Calu3 (cell line): ENCODE measurements at regions not wholly inside any gene's neighbourhood (a gene's known extent, or its start where the extent isn't known, plus 50 kb on each side); places are given as distances from the start of the nearest gene placed in this dataset.

Source experiments
- BruUV-seq: library from RNA; stranded (reverse); fragments of 400-500 nt; replicated peaks from 2 replicates; lab custom pipeline; 2021; lab: Mats Ljungman, UMichigan
- CTCF ChIA-PET: fragments of 300-600 bp; sonication (Branson Sonifier 250); formaldehyde crosslinking; loops from one replicate; lab custom pipeline; 2022; ENCODE audit warnings: antibody characterized with exemption; lab: Charles Lee
- DNase-seq: peaks from one replicate; pipeline ENCODE4 v3.0.0; 2022
- H3K27ac Mint-ChIP-seq: one replicate; pipeline ENCODE4 v1.8.0; 2022; ENCODE audit warnings: mixed read lengths; ENCODE audit not compliant: unreplicated experiment
- H3K27me3 Mint-ChIP-seq: one replicate; pipeline ENCODE4 v1.8.0; 2022; ENCODE audit warnings: mixed read lengths; ENCODE audit not compliant: unreplicated experiment
- H3K36me3 Mint-ChIP-seq: one replicate; pipeline ENCODE4 v1.8.0; 2022; ENCODE audit warnings: mild to moderate bottlenecking, moderate library complexity, mixed read lengths; ENCODE audit not compliant: insufficient read depth, unreplicated experiment
- H3K4me1 Mint-ChIP-seq: one replicate; pipeline ENCODE4 v1.8.0; 2022; ENCODE audit warnings: mild to moderate bottlenecking, low read depth, mixed read lengths; ENCODE audit not compliant: unreplicated experiment
- H3K4me3 Mint-ChIP-seq: one replicate; pipeline ENCODE4 v1.8.0; 2022; ENCODE audit warnings: mild to moderate bottlenecking, low read depth, moderate library complexity, mixed read lengths; ENCODE audit not compliant: unreplicated experiment
- H3K9me3 Mint-ChIP-seq: one replicate; pipeline ENCODE4 v1.8.0; 2022; ENCODE audit warnings: low read depth, mixed read lengths; ENCODE audit not compliant: unreplicated experiment
- intact Hi-C: fragments of 100-400 bp; cut with micrococcal nuclease; formaldehyde crosslinking; loops from one replicate; pipeline ENCODE4 v1.10.0; 2022; ENCODE audit not compliant: unreplicated experiment
- TF ChIP-seq, protein P1 (sequence below): fragments of 200-600 bp; IDR thresholded peaks from one replicate; pipeline ENCODE4 v1.8.0; 2022; ENCODE audit warnings: antibody characterized with exemption; ENCODE audit not compliant: unreplicated experiment

DNA sequence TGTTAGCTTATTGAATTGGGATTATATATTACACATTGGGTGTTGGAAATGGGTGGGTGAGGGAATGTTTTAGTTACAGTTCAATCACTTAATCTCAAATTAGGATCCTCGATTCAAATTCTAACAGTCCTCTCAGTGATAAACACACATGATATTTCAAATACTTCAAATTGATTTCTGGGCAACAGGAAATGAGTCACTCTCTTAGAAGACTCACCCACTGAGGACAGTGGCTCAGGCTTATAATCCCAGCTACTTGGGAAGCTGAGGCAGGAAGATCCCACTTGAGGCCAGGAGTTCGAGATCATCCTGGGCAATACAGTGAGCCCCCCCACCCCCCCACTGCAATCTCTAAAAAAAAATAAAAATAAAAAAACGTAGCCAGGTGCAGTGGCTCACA lies 435.3 kb downstream of the KLF12 start:
- Mint-ChIP-seq H3K27ac (no peak overlapping the region), H3K9me3 (no peaks in the 10 kb centered on the region), H3K36me3 (peaks cover 3% of the 10 kb centered on the region), H3K4me1 (peaks cover 3% of the 10 kb centered on the region), H3K27me3 (no peaks in the 10 kb centered on the region), H3K4me3 (no peak overlapping the region)
- BruUV-seq: no TSS peak
- DNase-seq: no peak
- intact Hi-C loops: no loop called here
- TF ChIP-seq, protein P1, sequence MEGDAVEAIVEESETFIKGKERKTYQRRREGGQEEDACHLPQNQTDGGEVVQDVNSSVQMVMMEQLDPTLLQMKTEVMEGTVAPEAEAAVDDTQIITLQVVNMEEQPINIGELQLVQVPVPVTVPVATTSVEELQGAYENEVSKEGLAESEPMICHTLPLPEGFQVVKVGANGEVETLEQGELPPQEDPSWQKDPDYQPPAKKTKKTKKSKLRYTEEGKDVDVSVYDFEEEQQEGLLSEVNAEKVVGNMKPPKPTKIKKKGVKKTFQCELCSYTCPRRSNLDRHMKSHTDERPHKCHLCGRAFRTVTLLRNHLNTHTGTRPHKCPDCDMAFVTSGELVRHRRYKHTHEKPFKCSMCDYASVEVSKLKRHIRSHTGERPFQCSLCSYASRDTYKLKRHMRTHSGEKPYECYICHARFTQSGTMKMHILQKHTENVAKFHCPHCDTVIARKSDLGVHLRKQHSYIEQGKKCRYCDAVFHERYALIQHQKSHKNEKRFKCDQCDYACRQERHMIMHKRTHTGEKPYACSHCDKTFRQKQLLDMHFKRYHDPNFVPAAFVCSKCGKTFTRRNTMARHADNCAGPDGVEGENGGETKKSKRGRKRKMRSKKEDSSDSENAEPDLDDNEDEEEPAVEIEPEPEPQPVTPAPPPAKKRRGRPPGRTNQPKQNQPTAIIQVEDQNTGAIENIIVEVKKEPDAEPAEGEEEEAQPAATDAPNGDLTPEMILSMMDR: no peak
- CTCF ChIA-PET: no interaction called here

DNA sequence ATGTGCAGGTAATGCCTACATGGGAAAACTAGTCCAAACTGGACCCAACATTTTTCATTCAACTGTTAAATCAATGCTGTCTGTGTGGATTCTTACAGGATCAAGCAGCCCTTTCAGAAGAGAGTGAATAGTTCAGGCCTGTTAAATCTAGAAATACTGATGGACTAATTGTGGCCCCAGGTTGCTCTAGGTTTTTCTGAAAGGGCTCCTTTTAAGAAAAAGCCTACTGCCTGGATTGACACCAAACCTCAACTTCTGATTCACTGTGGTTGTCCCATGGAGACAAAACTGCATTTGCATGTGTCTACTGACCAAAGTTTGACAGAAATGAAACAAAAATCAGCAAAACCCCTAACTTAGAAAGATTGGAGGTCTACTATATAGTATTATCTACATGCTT lies 437.0 kb downstream of the KLF12 start:
- TF ChIP-seq, protein P1: no peak
- Mint-ChIP-seq H3K27ac (no peak overlapping the region), H3K27me3 (no peaks in the 10 kb centered on the region), H3K4me3 (no peak overlapping the region), H3K9me3 (no peaks in the 10 kb centered on the region), H3K4me1 (no peaks in the 10 kb centered on the region), H3K36me3 (no peaks in the 10 kb centered on the region)
- BruUV-seq: no TSS peak
- CTCF ChIA-PET: no interaction called here
- no peak for DNase-seq
- intact Hi-C loops: no loop called here

DNA sequence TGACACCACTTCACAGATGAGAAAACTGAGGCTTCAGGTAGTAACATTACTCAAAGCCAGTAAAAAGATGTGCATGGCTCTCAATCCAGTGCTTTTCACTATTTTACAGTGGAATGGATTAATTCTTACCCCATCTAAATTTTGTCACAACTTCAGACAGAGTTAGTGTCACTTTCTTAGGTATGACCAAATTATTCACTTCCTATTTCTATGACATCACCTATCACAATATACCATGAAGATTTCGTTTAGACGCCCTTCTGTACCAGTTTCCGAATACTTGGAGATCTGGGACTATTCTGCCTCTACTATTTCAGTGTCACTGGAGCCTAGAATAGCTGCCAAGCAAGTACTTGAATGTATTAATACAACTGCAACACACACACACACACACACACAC lies 437.5 kb downstream of the KLF12 start:
- no peaks in the 10 kb centered on the region for H3K4me1 Mint-ChIP-seq
- no TSS peak for BruUV-seq
- CTCF ChIA-PET: no interaction called here
- DNase-seq: no peak
- H3K9me3 Mint-ChIP-seq: no peaks in the 10 kb centered on the region
- no peak overlapping the region for H3K4me3 Mint-ChIP-seq
- H3K27me3 Mint-ChIP-seq: no peaks in the 10 kb centered on the region
- TF ChIP-seq, protein P1: no peak
- H3K27ac Mint-ChIP-seq: no peak overlapping the region
- intact Hi-C loops: no loop called here
- no peaks in the 10 kb centered on the region for H3K36me3 Mint-ChIP-seq

DNA sequence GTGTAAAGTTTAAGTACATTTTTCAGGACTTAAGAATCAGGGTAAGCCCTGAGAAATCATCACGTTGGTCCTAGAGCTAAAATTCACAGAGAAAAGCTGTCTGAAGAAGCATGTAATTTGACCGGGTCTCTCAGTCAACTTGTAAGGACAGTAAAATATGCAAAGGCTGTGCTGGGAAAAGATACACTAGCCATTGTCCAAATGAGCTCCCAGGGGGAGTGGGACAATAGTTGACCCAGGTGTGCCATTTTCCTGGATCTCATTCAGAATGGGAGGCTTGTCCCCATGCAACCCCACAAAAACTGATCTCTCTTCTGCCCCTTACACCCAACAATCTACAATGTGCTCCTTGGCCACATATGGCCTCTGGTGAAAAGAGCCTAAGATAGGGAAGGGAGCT lies 437.9 kb downstream of the KLF12 start:
- H3K9me3 Mint-ChIP-seq: no peaks in the 10 kb centered on the region
- CTCF ChIA-PET: no interaction called here
- no peaks in the 10 kb centered on the region for H3K4me1 Mint-ChIP-seq
- H3K27me3 Mint-ChIP-seq: no peaks in the 10 kb centered on the region
- H3K36me3 Mint-ChIP-seq: no peaks in the 10 kb centered on the region
- no peak for DNase-seq
- intact Hi-C loops: no loop called here
- TF ChIP-seq, protein P1: no peak
- H3K4me3 Mint-ChIP-seq: no peak overlapping the region
- H3K27ac Mint-ChIP-seq: no peak overlapping the region
- no TSS peak for BruUV-seq
